GM21515 (cell line): ENCODE measurements at regions not wholly inside any gene's neighbourhood (a gene's known extent, or its start where the extent isn't known, plus 50 kb on each side); places are given as distances from the start of the nearest gene placed in this dataset.

Source experiments
- ATAC-seq: cut with Tn5 transposase; IDR thresholded peaks from one replicate; pipeline ENCODE4 v1.9.1; 2021; ENCODE audit not compliant: unreplicated experiment

GRCh38 chr13:29959086-29959485, 108.7 kb upstream of the UBL3 start:
- ATAC-seq, result no peak

- no peak for ATAC-seq
Measured at GRCh38 chr13:29958476-29958875, 108.1 kb upstream of the UBL3 start.

GRCh38 chr13:29957320-29957719, 106.9 kb upstream of the UBL3 start:
- ATAC-seq, result no peak

GRCh38 chr13:29956853-29957252, 106.4 kb upstream of the UBL3 start:
- ATAC-seq, result no peak

GRCh38 chr13:29955137-29955650, 104.8 kb upstream of the UBL3 start:
- ATAC-seq, result no peak

- ATAC-seq, result no peak
Measured at GRCh38 chr13:29954082-29955028, 103.9 kb upstream of the UBL3 start.

GRCh38 chr13:29953542-29953941, 103.1 kb upstream of the UBL3 start:
- ATAC-seq, result no peak

GRCh38 chr13:29952245-29952644, 101.8 kb upstream of the UBL3 start:
- no peak for ATAC-seq

- no peak for ATAC-seq
Measured at GRCh38 chr13:29948791-29949190, 98.4 kb upstream of the UBL3 start.

- no peak for ATAC-seq
Measured at GRCh38 chr13:29948244-29948643, 97.8 kb upstream of the UBL3 start.

GRCh38 chr13:29947839-29948238, 97.4 kb upstream of the UBL3 start:
- ATAC-seq, result no peak

- ATAC-seq, result no peak
Measured at GRCh38 chr13:29946093-29946492, 95.7 kb upstream of the UBL3 start.

GRCh38 chr13:29943686-29944085, 93.3 kb upstream of the UBL3 start:
- ATAC-seq, result no peak

GRCh38 chr13:29943273-29943672, 92.9 kb upstream of the UBL3 start:
- ATAC-seq, result no peak

- ATAC-seq, result no peak
Measured at GRCh38 chr13:29940715-29941114, 90.3 kb upstream of the UBL3 start.

GRCh38 chr13:29939158-29939557, 88.7 kb upstream of the UBL3 start:
- ATAC-seq, result no peak

- ATAC-seq, result no peak
Measured at GRCh38 chr13:29937841-29938240, 87.4 kb upstream of the UBL3 start.

GRCh38 chr13:29937379-29937778, 87.0 kb upstream of the UBL3 start:
- no peak for ATAC-seq

GRCh38 chr13:29936956-29937355, 86.5 kb upstream of the UBL3 start:
- ATAC-seq, result no peak

GRCh38 chr13:29936051-29936813, 85.8 kb upstream of the UBL3 start:
- ATAC-seq, result peak; percentile 26

GRCh38 chr13:29935309-29935981, 85.0 kb upstream of the UBL3 start:
- peak; percentile 94 for ATAC-seq
